OCI-LY3 (cell line): ENCODE measurements at regions not wholly inside any gene's neighbourhood (a gene's known extent, or its start where the extent isn't known, plus 50 kb on each side); places are given as distances from the start of the nearest gene placed in this dataset.

Source experiments
- H2AFZ ChIP-seq: fragments of 200-600, 300-600 bp; shearing (Covaris generic); 2 replicates; pipeline ENCODE4 v1.6.0; 2014; ENCODE audit warnings: antibody characterized with exemption, low read depth, low read length
- H3K27ac ChIP-seq: fragments of 200-600, 300-600 bp; sonication (generic); 2 replicates; pipeline ENCODE4 v1.5.1; 2014; ENCODE audit warnings: mild to moderate bottlenecking, low read length, moderate library complexity, mixed read lengths
- H3K27me3 ChIP-seq: fragments of 200-600, 300-600 bp; sonication (generic); 2 replicates; pipeline ENCODE4 v1.6.1; 2014; ENCODE audit warnings: low read depth, low read length, mixed read lengths
- H3K36me3 ChIP-seq: fragments of 200-600, 300-600 bp; sonication (generic); replicated peaks from 2 replicates; pipeline ENCODE3; 2014; ENCODE audit warnings: low read depth, low read length, mixed read lengths
- H3K4me1 ChIP-seq: fragments of 300-600, 200-600 bp; sonication (generic); 2 replicates; pipeline ENCODE4 v1.6.1; 2014; ENCODE audit warnings: low read length, mixed read lengths
- H3K4me2 ChIP-seq: fragments of 200-600, 300-600 bp; sonication (generic); 2 replicates; pipeline ENCODE4 v1.6.1; 2014; ENCODE audit warnings: low read length, mixed read lengths
- H3K4me3 ChIP-seq: fragments of 300-600, 200-600 bp; sonication (generic); 2 replicates; pipeline ENCODE4 v1.5.1; 2014; ENCODE audit warnings: antibody characterized with exemption, mild to moderate bottlenecking, low read length, moderate library complexity
- H3K79me2 ChIP-seq: fragments of 300-600, 200-600 bp; shearing (Covaris generic); 2 replicates; pipeline ENCODE4 v1.6.1; 2014; ENCODE audit warnings: mild to moderate bottlenecking, low read length, mixed read lengths
- H3K9ac ChIP-seq: fragments of 300-600, 200-600 bp; shearing (Covaris generic); 2 replicates; pipeline ENCODE4 v1.6.0; 2014; ENCODE audit warnings: mild to moderate bottlenecking, low read length, moderate library complexity
- H3K9me3 ChIP-seq: fragments of 200-600, 300-600 bp; shearing (Covaris generic); 2 replicates; pipeline ENCODE4 v1.6.1; 2014; ENCODE audit warnings: low read length, mixed read lengths; ENCODE audit not compliant: insufficient read depth
- H4K20me1 ChIP-seq: fragments of 200-600, 300-600 bp; sonication (generic); 2 replicates; pipeline ENCODE4 v1.6.1; 2016; ENCODE audit warnings: low read length, mixed read lengths; ENCODE audit not compliant: insufficient read depth
- CTCF ChIP-seq: fragments of 200-600, 300-600 bp; sonication (generic); IDR thresholded peaks from 2 replicates; pipeline ENCODE4 v1.5.1; 2014; ENCODE audit warnings: antibody characterized with exemption, low read length, low read depth
- EZH2phosphoT487 ChIP-seq: fragments of 200-600 bp; shearing (Covaris generic); IDR thresholded peaks from 2 replicates; pipeline ENCODE4 v1.6.1; 2018; ENCODE audit warnings: antibody characterized with exemption, mixed run types, low read depth

DNA sequence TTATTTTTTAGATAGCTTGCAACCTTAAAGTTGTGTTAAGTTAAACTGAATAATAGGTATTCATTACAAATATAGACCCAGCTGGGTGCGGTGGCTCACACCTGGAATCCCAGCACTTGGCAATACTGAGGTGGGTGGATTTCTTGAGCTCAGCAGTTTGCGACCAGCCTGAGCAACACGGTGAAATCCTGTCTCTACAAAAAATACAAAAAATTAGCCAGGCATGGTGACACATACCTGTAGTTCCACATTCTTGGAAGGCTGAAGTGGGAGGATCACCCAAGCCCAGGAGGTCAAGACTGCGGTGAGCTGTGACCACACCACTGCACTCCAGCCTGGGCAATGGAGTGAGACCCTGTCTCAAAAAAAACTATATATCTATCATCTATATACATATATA, 386.5 kb downstream of the PCDH17 start:
- Histone ChIP-seq H2AFZ (no peak overlapping the region), H3K36me3 (no peaks in the 10 kb centered on the region), H3K4me3 (no peak overlapping the region), H3K4me1 (no peaks in the 10 kb centered on the region), H3K27me3 (no peaks in the 10 kb centered on the region), H3K4me2 (no peak overlapping the region), H4K20me1 (no peaks in the 10 kb centered on the region), H3K79me2 (no peaks in the 10 kb centered on the region), H3K27ac (no peak overlapping the region), H3K9me3 (no peaks in the 10 kb centered on the region), H3K9ac (no peak overlapping the region)
- TF ChIP-seq CTCF (no peak), EZH2phosphoT487 (no peak)

GRCh38 chr13:58018865-58019264, 387.3 kb downstream of the PCDH17 start:
- no peak overlapping the region for H3K4me2 ChIP-seq
- H3K27me3 ChIP-seq, result no peaks in the 10 kb centered on the region
- H3K4me1 ChIP-seq, result no peaks in the 10 kb centered on the region
- no peaks in the 10 kb centered on the region for H4K20me1 ChIP-seq
- no peaks in the 10 kb centered on the region for H3K9me3 ChIP-seq
- no peak overlapping the region for H3K4me3 ChIP-seq
- no peak overlapping the region for H3K27ac ChIP-seq
- no peaks in the 10 kb centered on the region for H3K79me2 ChIP-seq
- TF ChIP-seq CTCF, result no peak
- TF ChIP-seq EZH2phosphoT487, result no peak
- no peak overlapping the region for H3K9ac ChIP-seq
- H3K36me3 ChIP-seq, result no peaks in the 10 kb centered on the region
- no peak overlapping the region for H2AFZ ChIP-seq

DNA sequence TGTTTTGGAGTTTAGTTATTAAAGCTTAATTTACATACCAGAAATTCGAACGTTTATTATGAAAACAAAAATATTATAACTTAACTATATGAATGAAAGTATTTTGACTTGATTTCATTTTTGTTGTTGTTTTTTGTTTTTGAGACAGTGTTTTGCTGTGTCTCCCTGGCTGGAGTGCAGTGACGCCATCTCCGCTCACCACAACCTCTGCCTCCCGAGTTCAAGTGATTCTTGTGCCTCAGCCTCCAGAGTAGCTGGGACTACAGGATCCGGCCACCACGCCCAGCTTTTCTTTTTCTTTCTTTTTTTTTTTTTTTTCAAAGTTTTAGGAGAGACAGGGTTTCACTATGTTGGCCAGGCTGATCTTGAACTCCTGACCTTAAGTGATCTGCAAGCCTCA, 392.6 kb downstream of the PCDH17 start:
- H3K79me2 ChIP-seq, result no peaks in the 10 kb centered on the region
- no peak overlapping the region for H2AFZ ChIP-seq
- no peaks in the 10 kb centered on the region for H3K36me3 ChIP-seq
- no peak overlapping the region for H3K4me2 ChIP-seq
- H3K27ac ChIP-seq, result no peak overlapping the region
- H3K4me3 ChIP-seq, result no peak overlapping the region
- H3K4me1 ChIP-seq, result no peaks in the 10 kb centered on the region
- no peaks in the 10 kb centered on the region for H4K20me1 ChIP-seq
- H3K9ac ChIP-seq, result no peak overlapping the region
- TF ChIP-seq EZH2phosphoT487 (no peak), CTCF (no peak)
- no peaks in the 10 kb centered on the region for H3K27me3 ChIP-seq
- no peaks in the 10 kb centered on the region for H3K9me3 ChIP-seq

- TF ChIP-seq EZH2phosphoT487 (no peak), CTCF (no peak)
- Histone ChIP-seq H3K79me2 (no peaks in the 10 kb centered on the region), H3K4me3 (no peak overlapping the region), H3K4me1 (no peaks in the 10 kb centered on the region), H3K4me2 (no peak overlapping the region), H3K36me3 (no peaks in the 10 kb centered on the region), H3K27ac (no peak overlapping the region), H3K9me3 (no peaks in the 10 kb centered on the region), H3K9ac (no peak overlapping the region), H2AFZ (no peak overlapping the region), H4K20me1 (no peaks in the 10 kb centered on the region), H3K27me3 (no peaks in the 10 kb centered on the region)
Measured at GRCh38 chr13:58025821-58026220, 394.3 kb downstream of the PCDH17 start.
